RWPE2 (cell line): ENCODE measurements at regions not wholly inside any gene's neighbourhood (a gene's known extent, or its start where the extent isn't known, plus 50 kb on each side); places are given as distances from the start of the nearest gene placed in this dataset.
A peak's percentile ranks its signal among the peaks of the same experiment; 100 is the strongest.

Experiments
- ATAC-seq: fragments of 200-7000 bp; cut with Tn5 transposase; 3 replicates; pipeline ENCODE4 v1.9.1; 2021; ENCODE audit warnings: low read depth
- DNase-seq: peaks from one replicate; pipeline ENCODE4 v3.0.0-alpha.2; 2020; ENCODE audit warnings: low spot score
- H3K27ac ChIP-seq: fragments of 450-650 bp; 2 replicates; pipeline ENCODE4 v1.5.1; 2017; ENCODE audit warnings: mild to moderate bottlenecking; ENCODE audit not compliant: poor library complexity, severe bottlenecking
- H3K27me3 ChIP-seq: fragments of 250-450 bp; sonication (Bioruptor Pico); 2 replicates; pipeline ENCODE4 v1.5.1; 2021; ENCODE audit warnings: mild to moderate bottlenecking, moderate library complexity; ENCODE audit not compliant: insufficient read depth, poor library complexity, severe bottlenecking
- H3K36me3 ChIP-seq: fragments of 250-450 bp; sonication (Bioruptor Pico); 2 replicates; pipeline ENCODE4 v1.5.1; 2020; ENCODE audit warnings: low read depth, mild to moderate bottlenecking, moderate library complexity
- H3K4me1 ChIP-seq: fragments of 250-450 bp; sonication (Bioruptor Pico); 2 replicates; pipeline ENCODE4 v1.5.1; 2021; ENCODE audit warnings: mild to moderate bottlenecking, moderate library complexity; ENCODE audit not compliant: insufficient read depth, poor library complexity, severe bottlenecking
- H3K4me3 ChIP-seq: fragments of 250-450 bp; sonication (Bioruptor Pico); 2 replicates; pipeline ENCODE4 v1.5.1; 2021; ENCODE audit warnings: mild to moderate bottlenecking, moderate library complexity; ENCODE audit not compliant: severe bottlenecking
- H3K9me3 ChIP-seq: fragments of 250-450 bp; sonication (Bioruptor Pico); 2 replicates; pipeline ENCODE4 v1.5.1; 2021; ENCODE audit warnings: mild to moderate bottlenecking, moderate library complexity; ENCODE audit not compliant: severe bottlenecking
- TF ChIP-seq, protein P1 (sequence below): fragments of 450-650 bp; IDR thresholded peaks from one replicate; pipeline ENCODE4 v1.5.1; 2017; ENCODE audit warnings: mild to moderate bottlenecking, moderate library complexity; ENCODE audit not compliant: poor library complexity, severe bottlenecking

DNA sequence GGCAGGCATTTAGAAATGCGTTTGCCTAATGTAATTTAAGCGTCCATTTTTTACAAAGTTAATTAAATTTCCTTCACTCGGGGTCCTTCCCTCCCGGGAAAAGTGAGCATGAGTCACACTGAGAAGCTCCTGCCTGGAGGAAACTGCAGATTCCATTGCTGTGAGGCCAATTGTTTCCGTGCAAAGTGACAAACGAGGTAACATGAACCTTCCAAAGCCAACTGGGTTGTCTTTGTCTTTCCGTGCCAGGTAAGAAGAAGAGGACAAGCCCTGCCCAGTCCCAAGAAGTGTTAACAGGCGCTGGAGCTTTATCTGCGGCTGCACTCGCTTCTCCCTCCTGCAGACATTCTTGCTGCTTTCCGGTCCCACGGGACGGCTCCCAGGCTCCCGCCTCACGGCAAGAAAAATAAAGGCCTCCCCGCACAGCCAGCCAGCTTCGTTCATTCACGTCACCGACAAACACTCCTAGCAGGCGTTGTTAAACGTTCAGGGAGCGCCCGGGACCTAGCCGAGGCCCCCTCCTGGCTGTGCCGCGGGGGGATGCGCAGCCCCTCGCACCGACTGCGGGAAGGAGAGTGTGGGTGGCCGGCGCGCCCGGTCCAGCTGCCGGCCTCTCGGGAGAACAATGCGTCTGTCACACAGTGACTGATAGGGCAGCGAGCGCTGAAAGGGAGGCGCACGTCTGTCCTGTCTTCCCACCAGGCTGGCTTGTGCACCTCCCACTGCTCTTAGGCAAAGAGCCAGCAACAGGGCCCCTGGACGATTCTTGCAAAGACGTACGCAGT lies 61.5 kb upstream of the HDDC2 start:
- TF ChIP-seq, protein P1, sequence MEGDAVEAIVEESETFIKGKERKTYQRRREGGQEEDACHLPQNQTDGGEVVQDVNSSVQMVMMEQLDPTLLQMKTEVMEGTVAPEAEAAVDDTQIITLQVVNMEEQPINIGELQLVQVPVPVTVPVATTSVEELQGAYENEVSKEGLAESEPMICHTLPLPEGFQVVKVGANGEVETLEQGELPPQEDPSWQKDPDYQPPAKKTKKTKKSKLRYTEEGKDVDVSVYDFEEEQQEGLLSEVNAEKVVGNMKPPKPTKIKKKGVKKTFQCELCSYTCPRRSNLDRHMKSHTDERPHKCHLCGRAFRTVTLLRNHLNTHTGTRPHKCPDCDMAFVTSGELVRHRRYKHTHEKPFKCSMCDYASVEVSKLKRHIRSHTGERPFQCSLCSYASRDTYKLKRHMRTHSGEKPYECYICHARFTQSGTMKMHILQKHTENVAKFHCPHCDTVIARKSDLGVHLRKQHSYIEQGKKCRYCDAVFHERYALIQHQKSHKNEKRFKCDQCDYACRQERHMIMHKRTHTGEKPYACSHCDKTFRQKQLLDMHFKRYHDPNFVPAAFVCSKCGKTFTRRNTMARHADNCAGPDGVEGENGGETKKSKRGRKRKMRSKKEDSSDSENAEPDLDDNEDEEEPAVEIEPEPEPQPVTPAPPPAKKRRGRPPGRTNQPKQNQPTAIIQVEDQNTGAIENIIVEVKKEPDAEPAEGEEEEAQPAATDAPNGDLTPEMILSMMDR: no peak
- H3K27me3 ChIP-seq: no peaks in the 10 kb centered on the region
- H3K9me3 ChIP-seq: no peaks in the 10 kb centered on the region
- H3K4me3 ChIP-seq: peak overlapping the region; percentile 14
- no peaks in the 10 kb centered on the region for H3K36me3 ChIP-seq
- no peaks in the 10 kb centered on the region for H3K4me1 ChIP-seq
- no peak overlapping the region for H3K27ac ChIP-seq
- ATAC-seq: peak; percentile 75
- DNase-seq: no peak

- Histone ChIP-seq H3K4me3 (no peak overlapping the region), H3K27me3 (no peaks in the 10 kb centered on the region), H3K9me3 (no peaks in the 10 kb centered on the region), H3K27ac (no peak overlapping the region), H3K36me3 (no peaks in the 10 kb centered on the region), H3K4me1 (no peaks in the 10 kb centered on the region)
- ATAC-seq (no peak), DNase-seq (no peak)
- TF ChIP-seq, protein P1: no peak
Measured at GRCh38 chr6:125363824-125364165, 62.0 kb upstream of the HDDC2 start.

- TF ChIP-seq, protein P1: no peak
- DNase-seq (no peak), ATAC-seq (no peak)
- H3K27ac ChIP-seq: no peak overlapping the region
- H3K4me1 ChIP-seq: no peaks in the 10 kb centered on the region
- no peaks in the 10 kb centered on the region for H3K36me3 ChIP-seq
- peaks cover 4% of the 10 kb centered on the region for H3K27me3 ChIP-seq
- no peak overlapping the region for H3K4me3 ChIP-seq
- no peaks in the 10 kb centered on the region for H3K9me3 ChIP-seq
Measured at GRCh38 chr6:125365230-125365629, 63.5 kb upstream of the HDDC2 start.

GRCh38 chr6:125367036-125367782 lies 65.4 kb upstream of the HDDC2 start:
- TF ChIP-seq, protein P1: no peak
- no peak for ATAC-seq
- Histone ChIP-seq H3K4me1 (no peaks in the 10 kb centered on the region), H3K9me3 (no peaks in the 10 kb centered on the region), H3K36me3 (no peaks in the 10 kb centered on the region), H3K4me3 (no peak overlapping the region), H3K27me3 (peaks cover 4% of the 10 kb centered on the region), H3K27ac (no peak overlapping the region)
- no peak for DNase-seq

DNA sequence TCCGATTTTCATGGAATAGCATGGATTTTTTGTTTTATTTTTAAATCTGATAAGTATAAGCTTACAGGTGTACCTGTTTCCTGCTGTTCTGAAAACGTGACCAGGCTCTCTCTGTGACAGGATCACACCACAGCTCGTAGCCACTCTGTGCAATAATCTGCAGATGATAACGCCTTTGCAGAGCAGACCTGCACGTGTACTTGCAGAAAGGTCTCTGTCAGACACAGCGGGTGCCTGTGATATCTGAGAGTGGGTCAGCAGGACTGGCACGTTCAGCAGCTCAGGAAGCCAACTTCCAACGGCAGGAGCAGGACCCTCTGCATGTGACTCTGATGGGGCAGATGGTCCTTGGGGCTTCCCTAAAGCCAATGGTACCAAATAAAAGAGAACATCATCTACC lies 68.6 kb upstream of the HDDC2 start:
- Histone ChIP-seq H3K27me3 (peaks cover 17% of the 10 kb centered on the region), H3K4me3 (no peak overlapping the region), H3K36me3 (no peaks in the 10 kb centered on the region), H3K4me1 (no peaks in the 10 kb centered on the region), H3K9me3 (no peaks in the 10 kb centered on the region), H3K27ac (no peak overlapping the region)
- DNase-seq (no peak), ATAC-seq (no peak)
- TF ChIP-seq, protein P1: no peak
